T-cell (primary cell): ENCODE measurements at regions not wholly inside any gene's neighbourhood (a gene's known extent, or its start where the extent isn't known, plus 50 kb on each side); places are given as distances from the start of the nearest gene placed in this dataset.

Source experiments
- ATAC-seq, 4 experiments: fragments of 200-7000 bp in 3 of 4; fragments of 150-1000 bp in 1 of 4; cut with Tn5 transposase; replicated peaks in 1 of 4; 1 replicate in 3 of 4; 2 replicates in 1 of 4; pipeline ENCODE4 v1.10.0; 2021; ENCODE audit warnings: moderate library complexity in 3 of 4, mild to moderate bottlenecking in 2 of 4, moderate number of reproducible peaks in 1 of 4
- CTCF ChIA-PET, 2 donors: fragments of 300-600 bp; sonication (Branson Sonifier 250); formaldehyde crosslinking; loops; one replicate each; lab custom pipeline; 2022; ENCODE audit warnings: antibody characterized with exemption in 2 of 2; lab: Charles Lee
- POLR2A ChIA-PET, 2 donors: fragments of 300-600 bp; sonication (Branson Sonifier 250); formaldehyde crosslinking; loops; one replicate each; lab custom pipeline; 2022; ENCODE audit warnings: antibody characterized with exemption in 2 of 2; lab: Charles Lee
- DNase-seq, 35 experiments: peaks; one replicate each; pipeline versions ENCODE4 v3.0.0 to v3.0.0-alpha.2; 2013 to 2023
- H3K27ac ChIP-seq: one replicate; pipeline ENCODE4 v1.5.1; 2013; ENCODE audit warnings: low read length
- H3K27me3 ChIP-seq, 2 experiments: replicated peaks in 1 of 2; 1 replicate in 1 of 2; 2 replicates in 1 of 2; pipeline versions ENCODE4 v1.6.1 to v1.7.0; 2013; ENCODE audit warnings: low read length in 1 of 2, mixed read lengths in 1 of 2; ENCODE audit not compliant: control insufficient read depth in 2 of 2, insufficient read depth in 2 of 2; ENCODE audit errors: extremely low read depth in 1 of 2
- H3K36me3 ChIP-seq, 2 donors: 1 replicate in 1 of 2; 2 replicates in 1 of 2; pipeline versions ENCODE4 v1.6.1 to v1.7.0; 2013; ENCODE audit warnings: low read length in 1 of 2; ENCODE audit not compliant: control insufficient read depth in 2 of 2, insufficient read depth in 1 of 2; ENCODE audit errors: extremely low read depth in 1 of 2
- H3K4me1 ChIP-seq, 2 experiments: 1 replicate in 1 of 2; 2 replicates in 1 of 2; pipeline versions ENCODE4 v1.6.1 to v1.7.0; 2013; ENCODE audit warnings: low read length in 2 of 2, mixed read lengths in 1 of 2; ENCODE audit not compliant: insufficient read depth in 2 of 2, control insufficient read depth in 1 of 2; ENCODE audit errors: extremely low read depth in 1 of 2
- H3K4me3 ChIP-seq, 2 donors: 1 replicate in 1 of 2; 2 replicates in 1 of 2; pipeline versions ENCODE4 v1.5.1 to v1.7.0; 2013; ENCODE audit warnings: mild to moderate bottlenecking in 2 of 2, low read length in 1 of 2, moderate library complexity in 1 of 2; ENCODE audit not compliant: control insufficient read depth in 1 of 2; ENCODE audit errors: extremely low read depth in 1 of 2
- H3K9me3 ChIP-seq: 2 replicates; pipeline ENCODE4 v1.7.0; 2013
- H3K27ac Mint-ChIP-seq, 2 donors: one replicate each; pipeline ENCODE4 v1.8.0; 2020 to 2021; ENCODE audit warnings: mild to moderate bottlenecking in 2 of 2, mixed read lengths in 2 of 2
- H3K27me3 Mint-ChIP-seq, 2 donors: one replicate each; pipeline ENCODE4 v1.8.0; 2021 to 2022; ENCODE audit warnings: mixed read lengths in 2 of 2
- H3K36me3 Mint-ChIP-seq: one replicate; pipeline ENCODE4 v1.8.0; 2021; ENCODE audit warnings: mixed read lengths
- H3K4me1 Mint-ChIP-seq, 3 donors: one replicate each; pipeline ENCODE4 v1.8.0; 2020 to 2022; ENCODE audit warnings: mixed read lengths in 3 of 3, mild to moderate bottlenecking in 1 of 3
- H3K4me3 Mint-ChIP-seq, 3 donors: one replicate each; pipeline ENCODE4 v1.8.0; 2020 to 2022; ENCODE audit warnings: mild to moderate bottlenecking in 3 of 3, mixed read lengths in 3 of 3, moderate library complexity in 3 of 3
- H3K9me3 Mint-ChIP-seq, 3 donors: one replicate each; pipeline ENCODE4 v1.8.0; 2020 to 2022; ENCODE audit warnings: mixed read lengths in 3 of 3
- WGBS: methylation state at CpG from one replicate; pipeline ENCODE4 v1.1.5; 2013; ENCODE audit warnings: missing lambda C conversion rate; ENCODE audit not compliant: insufficient coverage; 5-methylcytosine and 5-hydroxymethylcytosine counted together

DNA sequence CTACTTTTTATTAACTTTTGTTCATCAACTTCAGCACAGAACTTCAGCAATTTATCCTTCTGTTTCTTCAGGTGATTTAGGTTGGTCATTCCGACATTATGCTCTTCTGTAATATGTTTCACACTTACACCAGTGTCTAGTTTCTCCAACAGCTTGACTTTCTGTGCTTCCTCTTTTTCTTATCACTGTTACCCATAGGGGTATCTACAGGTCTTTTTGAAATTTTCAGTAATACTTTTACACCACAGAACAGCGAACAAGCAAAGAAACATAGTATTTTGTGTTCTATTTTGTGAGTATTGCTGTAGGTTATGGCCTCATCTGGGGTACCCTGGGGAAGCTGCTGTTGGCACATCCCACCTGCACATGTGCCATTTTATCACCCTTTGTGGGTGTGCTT, 260.7 kb downstream of the NSUN3 start:
- no peak for DNase-seq
- no CpG with 5 or more reads among the region's 2 CpGs for WGBS
- Mint-ChIP-seq H3K36me3 (no peaks in the 10 kb centered on the region), H3K27me3 (no peaks in the 10 kb centered on the region), H3K4me3 (no peak overlapping the region), H3K9me3 (peaks cover 7 to 15% (median 13%) of the 10 kb centered on the region in 3 donors), H3K27ac (no peak overlapping the region), H3K4me1 (no peaks in the 10 kb centered on the region)
- no peaks in the 10 kb centered on the region for H3K9me3 ChIP-seq
- no peak overlapping the region for H3K4me3 ChIP-seq
- H3K27ac ChIP-seq = no peak overlapping the region
- CTCF ChIA-PET = no interaction called here
- POLR2A ChIA-PET = no interaction called here
- no peak for ATAC-seq
- no peaks in the 10 kb centered on the region for H3K4me1 ChIP-seq
- no peaks in the 10 kb centered on the region for H3K27me3 ChIP-seq
- no peaks in the 10 kb centered on the region for H3K36me3 ChIP-seq

- CTCF ChIA-PET = no interaction called here
- DNase-seq = no peak
- Mint-ChIP-seq H3K27ac (no peak overlapping the region), H3K36me3 (no peaks in the 10 kb centered on the region), H3K27me3 (no peaks in the 10 kb centered on the region), H3K4me3 (no peak overlapping the region), H3K4me1 (no peaks in the 10 kb centered on the region), H3K9me3 (peaks cover 0 to 6% (median 3%) of the 10 kb centered on the region in 3 donors)
- no peak overlapping the region for H3K4me3 ChIP-seq
- POLR2A ChIA-PET = no interaction called here
- no peak overlapping the region for H3K27ac ChIP-seq
- WGBS = no CpG with 5 or more reads among the region's 1 CpG
- H3K36me3 ChIP-seq = no peaks in the 10 kb centered on the region
- no peaks in the 10 kb centered on the region for H3K9me3 ChIP-seq
- no peaks in the 10 kb centered on the region for H3K27me3 ChIP-seq
- H3K4me1 ChIP-seq = no peaks in the 10 kb centered on the region
- no peak for ATAC-seq
Observed at GRCh38 chr3:94331831-94332230, 269.0 kb downstream of the NSUN3 start.

GRCh38 chr3:94336046-94336753, 273.3 kb downstream of the NSUN3 start:
- H3K27me3 ChIP-seq = no peaks in the 10 kb centered on the region
- CTCF ChIA-PET = no interaction called here
- DNase-seq (no peak), ATAC-seq (no peak)
- no CpG with 5 or more reads among the region's 4 CpGs for WGBS
- no peak overlapping the region for H3K27ac Mint-ChIP-seq
- H3K4me3 ChIP-seq = no peak overlapping the region
- no peaks in the 10 kb centered on the region for H3K4me1 Mint-ChIP-seq
- peaks cover 0 to 8% (median 3%) of the 10 kb centered on the region in 3 donors for H3K9me3 Mint-ChIP-seq
- H3K27ac ChIP-seq = no peak overlapping the region
- H3K36me3 ChIP-seq = no peaks in the 10 kb centered on the region
- no peak overlapping the region for H3K4me3 Mint-ChIP-seq
- POLR2A ChIA-PET = no interaction called here
- no peaks in the 10 kb centered on the region for H3K9me3 ChIP-seq
- H3K27me3 Mint-ChIP-seq = no peaks in the 10 kb centered on the region
- no peaks in the 10 kb centered on the region for H3K4me1 ChIP-seq
- no peaks in the 10 kb centered on the region for H3K36me3 Mint-ChIP-seq

- no peak for DNase-seq
- H3K9me3 ChIP-seq = no peaks in the 10 kb centered on the region
- H3K4me3 ChIP-seq = no peak overlapping the region
- no peak overlapping the region for H3K27ac Mint-ChIP-seq
- H3K9me3 Mint-ChIP-seq = peaks cover 10 to 13% (median 11%) of the 10 kb centered on the region in 3 donors
- 92% methylated on average over 12 of the region's 13 CpGs for WGBS
- H3K27me3 Mint-ChIP-seq = no peaks in the 10 kb centered on the region
- H3K4me3 Mint-ChIP-seq = no peak overlapping the region
- no peaks in the 10 kb centered on the region for H3K4me1 Mint-ChIP-seq
- no peak for ATAC-seq
- no peaks in the 10 kb centered on the region for H3K36me3 ChIP-seq
- CTCF ChIA-PET = no interaction called here
- POLR2A ChIA-PET = no interaction called here
- no peaks in the 10 kb centered on the region for H3K27me3 ChIP-seq
- H3K4me1 ChIP-seq = no peaks in the 10 kb centered on the region
- H3K36me3 Mint-ChIP-seq = no peaks in the 10 kb centered on the region
- no peak overlapping the region for H3K27ac ChIP-seq
Observed at GRCh38 chr3:94345101-94345500, 282.2 kb downstream of the NSUN3 start.

DNA sequence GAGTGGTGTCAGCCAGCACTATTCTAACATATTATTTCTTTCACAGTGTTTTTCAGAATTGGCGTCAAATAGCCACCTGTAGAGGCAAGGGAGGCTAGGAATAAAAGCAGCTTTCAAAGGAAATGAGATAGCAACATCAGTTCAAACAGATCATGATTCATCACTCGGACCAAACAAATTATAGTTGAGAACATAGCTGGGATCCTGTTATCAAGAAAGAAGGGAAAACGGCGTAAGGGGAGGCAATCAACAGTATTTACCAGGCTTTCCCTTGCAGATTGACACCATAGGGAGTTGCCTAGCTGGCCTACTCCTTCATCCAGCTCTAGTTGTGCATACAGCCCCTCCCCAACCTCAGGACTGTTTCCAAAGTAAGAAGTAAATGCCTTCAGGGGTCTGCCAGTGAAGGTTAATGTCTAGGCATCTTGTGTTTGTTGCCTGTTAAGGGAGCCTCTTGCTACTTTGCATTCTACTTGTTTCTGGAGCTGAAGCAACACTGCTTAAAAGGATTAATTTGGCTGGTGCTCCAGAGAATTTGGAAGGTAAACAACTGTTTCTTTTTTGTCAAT, 286.5 kb downstream of the NSUN3 start:
- CTCF ChIA-PET = no interaction called here
- Mint-ChIP-seq H3K4me1 (no peaks in the 10 kb centered on the region), H3K9me3 (peaks cover 9 to 13% (median 10%) of the 10 kb centered on the region in 3 donors), H3K4me3 (no peak overlapping the region), H3K27me3 (no peaks in the 10 kb centered on the region), H3K27ac (no peak overlapping the region), H3K36me3 (no peaks in the 10 kb centered on the region)
- H3K36me3 ChIP-seq = no peaks in the 10 kb centered on the region
- H3K4me3 ChIP-seq = no peak overlapping the region
- DNase-seq = no peak
- POLR2A ChIA-PET = interaction anchor here in 1 of 2 donors (0.5 kb wide), 1 partner anchor 9 kb away, joined by 3 read pairs; no protein-coding TSS in a partner anchor
- WGBS = no CpG with 5 or more reads among the region's 4 CpGs
- H3K27me3 ChIP-seq = no peaks in the 10 kb centered on the region
- no peak for ATAC-seq
- no peaks in the 10 kb centered on the region for H3K4me1 ChIP-seq
- no peak overlapping the region for H3K27ac ChIP-seq
- no peaks in the 10 kb centered on the region for H3K9me3 ChIP-seq

GRCh38 chr3:94356581-94356980, 293.7 kb downstream of the NSUN3 start:
- DNase-seq = no peak
- no peaks in the 10 kb centered on the region for H3K36me3 ChIP-seq
- no peak overlapping the region for H3K4me3 Mint-ChIP-seq
- peaks cover 0 to 6% (median 2%) of the 10 kb centered on the region in 3 donors for H3K9me3 Mint-ChIP-seq
- H3K27ac Mint-ChIP-seq = no peak overlapping the region
- no peak overlapping the region for H3K4me3 ChIP-seq
- ChIA-PET POLR2A (no interaction called here), CTCF (no interaction called here)
- H3K27me3 ChIP-seq = no peaks in the 10 kb centered on the region
- ATAC-seq = no peak
- WGBS = no CpG with 5 or more reads among the region's 1 CpG
- H3K4me1 ChIP-seq = no peaks in the 10 kb centered on the region
- H3K4me1 Mint-ChIP-seq = no peaks in the 10 kb centered on the region
- H3K9me3 ChIP-seq = no peaks in the 10 kb centered on the region
- H3K36me3 Mint-ChIP-seq = no peaks in the 10 kb centered on the region
- H3K27me3 Mint-ChIP-seq = no peaks in the 10 kb centered on the region
- H3K27ac ChIP-seq = no peak overlapping the region
